IMR-90 (cell line): ENCODE measurements at regions not wholly inside any gene's neighbourhood (a gene's known extent, or its start where the extent isn't known, plus 50 kb on each side); places are given as distances from the start of the nearest gene placed in this dataset.

Experiments used
- ATAC-seq: fragments of 200-7000 bp; cut with Tn5 transposase; 2 replicates; pipeline ENCODE4 v1.9.1; 2020; ENCODE audit warnings: low read depth, mild to moderate bottlenecking, moderate library complexity
- BruUV-seq: library from RNA; stranded (reverse); fragments of 400-500 nt; replicated peaks from 2 replicates; lab custom pipeline; 2021; lab: Mats Ljungman, UMichigan
- CTCF ChIA-PET: fragments of 300-600 bp; formaldehyde crosslinking; extraction: SDS; loops from one replicate; lab custom pipeline; 2021; ENCODE audit warnings: antibody characterized with exemption; lab: Yijun Ruan, JAX
- POLR2A ChIA-PET: fragments of 300-600 bp; sonication (Branson Sonifier 250); formaldehyde crosslinking; loops from one replicate; lab custom pipeline; 2022; ENCODE audit warnings: antibody characterized with exemption; ENCODE audit not compliant: unreplicated experiment; lab: Charles Lee
- DNase-seq: peaks from one replicate; pipeline ENCODE4 v3.0.0; 2013
- H2AFZ ChIP-seq: replicated peaks from 2 replicates; pipeline ENCODE3; 2013; ENCODE audit warnings: low read length, mild to moderate bottlenecking; ENCODE audit not compliant: poor library complexity
- H2AK5ac ChIP-seq: 2 replicates; pipeline ENCODE4 v1.6.1; 2013; ENCODE audit warnings: low read depth, low read length, inconsistent platforms
- H2AK9ac ChIP-seq: replicated peaks from 2 replicates; pipeline ENCODE3; 2013; ENCODE audit warnings: mild to moderate bottlenecking, low read depth, low read length, moderate library complexity; ENCODE audit not compliant: poor library complexity
- H2BK120ac ChIP-seq: 2 replicates; pipeline ENCODE4 v1.6.1; 2013; ENCODE audit warnings: low read depth, low read length, inconsistent platforms
- H2BK15ac ChIP-seq: 3 replicates; pipeline ENCODE4 v1.6.1; 2013; ENCODE audit warnings: low read depth, low read length, inconsistent platforms
- H2BK20ac ChIP-seq: 2 replicates; pipeline ENCODE4 v1.6.1; 2013; ENCODE audit warnings: low read depth, mild to moderate bottlenecking, inconsistent platforms, low read length, moderate library complexity
- H2BK5ac ChIP-seq: 2 replicates; pipeline ENCODE4 v1.6.1; 2013; ENCODE audit warnings: mild to moderate bottlenecking, low read depth, low read length, inconsistent platforms; ENCODE audit not compliant: poor library complexity, severe bottlenecking
- H3K14ac ChIP-seq: replicated peaks from 2 replicates; pipeline ENCODE4 v1.6.1; 2013; ENCODE audit warnings: low read depth, low read length, inconsistent platforms
- H3K18ac ChIP-seq: 2 replicates; pipeline ENCODE4 v1.6.1; 2013; ENCODE audit warnings: low read depth, low read length, control low read depth
- H3K23ac ChIP-seq: 2 replicates; pipeline ENCODE4 v1.6.1; 2013; ENCODE audit warnings: low read depth, low read length, inconsistent platforms
- H3K27ac ChIP-seq: 2 replicates; pipeline ENCODE4 v1.5.1; 2013; ENCODE audit warnings: mild to moderate bottlenecking, control low read depth, low read length; ENCODE audit not compliant: insufficient read depth
- H3K27me3 ChIP-seq: 2 replicates; pipeline ENCODE4 v1.6.1; 2013; ENCODE audit warnings: low read length; ENCODE audit not compliant: control insufficient read depth, insufficient read depth
- H3K36me3 ChIP-seq: 2 replicates; pipeline ENCODE4 v1.6.1; 2013; ENCODE audit warnings: low read length, mixed read lengths; ENCODE audit not compliant: control insufficient read depth, insufficient read depth
- H3K4ac ChIP-seq: 2 replicates; pipeline ENCODE4 v1.6.1; 2013; ENCODE audit warnings: low read depth, low read length, inconsistent platforms
- H3K4me1 ChIP-seq: 2 replicates; pipeline ENCODE4 v1.6.1; 2013; ENCODE audit warnings: low read length, mixed read lengths; ENCODE audit not compliant: control insufficient read depth, insufficient read depth
- H3K4me2 ChIP-seq: 2 replicates; pipeline ENCODE4 v1.6.1; 2013; ENCODE audit warnings: low read depth, mild to moderate bottlenecking, control low read depth, low read length, moderate library complexity
- H3K4me3 ChIP-seq: 2 replicates; pipeline ENCODE4 v1.5.1; 2013; ENCODE audit warnings: low read depth, mild to moderate bottlenecking, control low read depth, low read length, moderate library complexity; ENCODE audit not compliant: insufficient read depth
- H3K56ac ChIP-seq: 2 replicates; pipeline ENCODE4 v1.6.1; 2013; ENCODE audit warnings: low read length, inconsistent platforms; ENCODE audit not compliant: insufficient read depth; ENCODE audit errors: extremely low read depth
- H3K79me1 ChIP-seq, 2 experiments: 2 replicates each; pipeline ENCODE4 v1.6.1; 2013; ENCODE audit warnings: low read length in 2 of 2, inconsistent platforms in 1 of 2, low read depth in 1 of 2
- H3K9ac ChIP-seq: 2 replicates; pipeline ENCODE4 v1.6.1; 2013; ENCODE audit warnings: low read depth, low read length, control low read depth
- H3K9me1 ChIP-seq: 2 replicates; pipeline ENCODE4 v1.6.1; 2013; ENCODE audit warnings: low read length, inconsistent platforms; ENCODE audit not compliant: insufficient read depth
- H3K9me3 ChIP-seq: 2 replicates; pipeline ENCODE4 v1.6.1; 2013; ENCODE audit warnings: low read length; ENCODE audit not compliant: control insufficient read depth, insufficient read depth
- H4K20me1 ChIP-seq: 2 replicates; pipeline ENCODE4 v1.6.1; 2013; ENCODE audit warnings: low read length, inconsistent platforms; ENCODE audit not compliant: insufficient read depth
- H4K5ac ChIP-seq: 2 replicates; pipeline ENCODE4 v1.6.1; 2013; ENCODE audit warnings: mild to moderate bottlenecking, low read depth, low read length, control low read depth
- H4K8ac ChIP-seq, 2 experiments: 2 replicates each; pipeline ENCODE4 v1.6.1; 2013; ENCODE audit warnings: low read depth in 2 of 2, low read length in 2 of 2, control low read depth in 1 of 2, inconsistent platforms in 1 of 2
- H4K91ac ChIP-seq: 2 replicates; pipeline ENCODE4 v1.6.1; 2013; ENCODE audit warnings: low read depth, low read length, inconsistent platforms; ENCODE audit not compliant: insufficient read depth
- BHLHE40 ChIP-seq: fragments of 150-350 bp; IDR thresholded peaks from 2 replicates; pipeline ENCODE4 v1.6.1; 2016; ENCODE audit warnings: mild to moderate bottlenecking, low read depth, low read length
- RFX5 ChIP-seq: IDR thresholded peaks from 2 replicates; pipeline ENCODE4 v1.8.0; 2012; ENCODE audit warnings: low read depth, mild to moderate bottlenecking, low read length, moderate library complexity
- USF2 ChIP-seq: fragments of 150-350 bp; IDR thresholded peaks from 2 replicates; pipeline ENCODE4 v1.6.1; 2017; ENCODE audit warnings: mild to moderate bottlenecking, antibody characterized with exemption, low read length, low read depth
- WGBS, 2 experiments: methylation state at CpG; one replicate each; pipeline versions ENCODE4 v1.1.5 to v1.1.7; 2013; ENCODE audit warnings: missing lambda C conversion rate in 2 of 2; ENCODE audit not compliant: insufficient read length in 1 of 2; ENCODE audit errors: extremely low coverage in 2 of 2; 5-methylcytosine and 5-hydroxymethylcytosine counted together
- dilution Hi-C: fragments of 300-500 bp; cut with HindIII; formaldehyde crosslinking; loops from one replicate; pipeline ENCODE4 v1.14.3; 2018; ENCODE audit warnings: low sequenced_read_pairs; ENCODE audit not compliant: unreplicated experiment
- in situ Hi-C: fragments of 300-500 bp; cut with MboI; formaldehyde crosslinking; loops from 3 replicates; pipeline ENCODE4 v1.14.3; 2019; ENCODE audit warnings: low sequenced_read_pairs, inconsistent platforms, mixed read lengths
- intact Hi-C: fragments of 100-400 bp; cut with micrococcal nuclease; formaldehyde crosslinking; loops from 2 replicates; pipeline ENCODE4 v1.10.0; 2022

GRCh38 chr6:103062136-103062535 is 1668.6 kb downstream of the GRIK2 start:
- Histone ChIP-seq H3K9me3 (no peaks in the 10 kb centered on the region), H3K4me1 (no peaks in the 10 kb centered on the region), H3K9me1 (no peaks in the 10 kb centered on the region), H4K8ac (no peak overlapping the region), H2BK120ac (no peak overlapping the region), H3K4me3 (no peak overlapping the region), H3K36me3 (no peaks in the 10 kb centered on the region), H3K79me1 (no peaks in the 10 kb centered on the region), H3K23ac (no peak overlapping the region), H3K4ac (no peak overlapping the region), H2AK5ac (no peak overlapping the region), H2AFZ (no peak overlapping the region), H2AK9ac (no peak overlapping the region), H3K14ac (no peak overlapping the region), H3K27ac (no peak overlapping the region), H4K20me1 (no peaks in the 10 kb centered on the region), H3K9ac (no peak overlapping the region), H2BK5ac (no peak overlapping the region), H2BK15ac (no peak overlapping the region), H3K27me3 (no peaks in the 10 kb centered on the region), H4K91ac (no peak overlapping the region), H3K4me2 (no peak overlapping the region), H3K18ac (no peak overlapping the region), H4K5ac (no peak overlapping the region), H2BK20ac (no peak overlapping the region), H3K56ac (no peak overlapping the region)
- in situ Hi-C loops = no loop called here
- TF ChIP-seq USF2 = no peak
- no peak for TF ChIP-seq BHLHE40
- no peak for TF ChIP-seq RFX5
- no peak for DNase-seq
- no TSS peak for BruUV-seq
- dilution Hi-C loops = no loop called here
- intact Hi-C loops = no loop called here
- CTCF ChIA-PET = no interaction called here
- WGBS, 2 experiments = no CpG with 5 or more reads among the region's 1 CpG
- POLR2A ChIA-PET = no interaction called here
- ATAC-seq = no peak
